Gastrocnemius medialis (tissue), 4 donors: ENCODE measurements at regions not wholly inside any gene's neighbourhood (a gene's known extent, or its start where the extent isn't known, plus 50 kb on each side); places are given as distances from the start of the nearest gene placed in this dataset.

Source experiments
- ATAC-seq, 2 donors: fragments of 150-250 bp; one replicate each; pipeline ENCODE4 v1.9.1; 2016
- DNase-seq, 2 donors: peaks; one replicate each; pipeline ENCODE4 v3.0.0-alpha.2; 2019
- H3K27ac ChIP-seq, 4 donors: fragments of 200-600 bp; sonication (generic); 1 replicate in 1 of 4; 2 replicates in 3 of 4; pipeline ENCODE4 v1.5.1; 2016 to 2018; ENCODE audit warnings: mild to moderate bottlenecking in 2 of 4, moderate library complexity in 1 of 4
- H3K27me3 ChIP-seq, 3 donors: fragments of 200-600 bp; sonication (generic) in 2 of 3; 1 replicate in 1 of 3; 2 replicates in 2 of 3; pipeline versions ENCODE4 v1.5.1 to v1.6.0; 2016 to 2019; ENCODE audit warnings: mild to moderate bottlenecking in 1 of 3, moderate library complexity in 1 of 3
- H3K36me3 ChIP-seq, 2 donors: fragments of 200-600 bp; sonication (generic) in 1 of 2; one replicate each; pipeline ENCODE4 v1.5.1; 2017 to 2018
- H3K4me1 ChIP-seq, 2 donors: fragments of 200-600 bp; sonication (generic) in 1 of 2; one replicate each; pipeline ENCODE4 v1.5.1; 2016 to 2017; ENCODE audit warnings: mild to moderate bottlenecking in 2 of 2
- H3K4me3 ChIP-seq, 4 donors: fragments of 200-600 bp; sonication (generic) in 3 of 4; 1 replicate in 1 of 4; 2 replicates in 3 of 4; pipeline ENCODE4 v1.5.1; 2016 to 2019; ENCODE audit warnings: mild to moderate bottlenecking in 2 of 4
- H3K9me3 ChIP-seq, 3 donors: fragments of 200-600 bp; sonication (generic) in 2 of 3; 1 replicate in 1 of 3; 2 replicates in 2 of 3; pipeline ENCODE4 v1.5.1; 2016 to 2019
- POLR2A ChIP-seq, 2 donors: fragments of 450-650 bp; IDR thresholded peaks; one replicate each; pipeline ENCODE4 v1.6.1; 2017; ENCODE audit warnings: antibody characterized with exemption in 2 of 2, mild to moderate bottlenecking in 2 of 2, moderate library complexity in 2 of 2
- in situ Hi-C, 4 donors: fragments of 200-750 bp; cut with MboI; loops; one replicate each; pipeline versions ENCODE4 v1.15.0 to v1.8.0; 2017; ENCODE audit warnings: low sequenced_read_pairs in 4 of 4
- intact Hi-C: fragments of 100-400 bp; cut with DNase I; formaldehyde crosslinking; loops from one replicate; pipeline ENCODE4 v1.15.1; 2023; ENCODE audit warnings: low total_unique reads
- TF ChIP-seq, protein P1 (sequence below), 5 experiments: fragments of 450-650 bp in 3 of 5; fragments of 200-600 bp in 2 of 5; sonication (generic) in 2 of 5; IDR thresholded peaks in 4 of 5; conservative IDR thresholded peaks in 1 of 5; 1 replicate in 4 of 5; 2 replicates in 1 of 5; pipeline ENCODE4 v1.5.1; 2016 to 2019; ENCODE audit warnings: antibody characterized with exemption in 5 of 5, mild to moderate bottlenecking in 3 of 5, moderate library complexity in 3 of 5

DNA sequence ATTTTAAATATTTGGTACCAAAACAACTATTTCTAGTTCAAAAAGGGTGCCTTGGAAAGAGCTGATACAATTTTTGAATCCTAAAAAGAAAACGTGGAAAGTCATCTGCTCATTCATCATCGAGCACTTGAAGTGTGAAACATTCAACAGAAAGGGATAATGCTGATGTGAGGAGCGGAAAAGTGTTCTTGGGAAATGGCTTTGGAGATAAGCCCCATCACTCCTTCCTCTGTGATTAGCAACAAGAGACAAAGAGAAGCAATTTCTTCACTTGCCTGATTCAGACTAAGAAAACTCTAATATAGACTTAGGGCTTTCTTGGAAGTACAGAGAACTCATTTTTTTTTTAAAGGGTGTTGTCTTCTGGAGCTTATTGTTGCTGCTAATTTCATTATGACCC, 74.9 kb downstream of the C9orf152 start:
- H3K27ac ChIP-seq = peak overlapping the region in 1 of 4 donors; percentile 4
- ATAC-seq = no peak
- intact Hi-C loops = no loop called here
- no peaks in the 10 kb centered on the region for H3K9me3 ChIP-seq
- H3K27me3 ChIP-seq = no peaks in the 10 kb centered on the region
- in situ Hi-C loops = no loop called here
- H3K4me1 ChIP-seq = peaks cover 12 to 30% of the 10 kb centered on the region in 2 donors
- peaks cover 0 to 7% of the 10 kb centered on the region in 2 donors for H3K36me3 ChIP-seq
- TF ChIP-seq, protein P1, sequence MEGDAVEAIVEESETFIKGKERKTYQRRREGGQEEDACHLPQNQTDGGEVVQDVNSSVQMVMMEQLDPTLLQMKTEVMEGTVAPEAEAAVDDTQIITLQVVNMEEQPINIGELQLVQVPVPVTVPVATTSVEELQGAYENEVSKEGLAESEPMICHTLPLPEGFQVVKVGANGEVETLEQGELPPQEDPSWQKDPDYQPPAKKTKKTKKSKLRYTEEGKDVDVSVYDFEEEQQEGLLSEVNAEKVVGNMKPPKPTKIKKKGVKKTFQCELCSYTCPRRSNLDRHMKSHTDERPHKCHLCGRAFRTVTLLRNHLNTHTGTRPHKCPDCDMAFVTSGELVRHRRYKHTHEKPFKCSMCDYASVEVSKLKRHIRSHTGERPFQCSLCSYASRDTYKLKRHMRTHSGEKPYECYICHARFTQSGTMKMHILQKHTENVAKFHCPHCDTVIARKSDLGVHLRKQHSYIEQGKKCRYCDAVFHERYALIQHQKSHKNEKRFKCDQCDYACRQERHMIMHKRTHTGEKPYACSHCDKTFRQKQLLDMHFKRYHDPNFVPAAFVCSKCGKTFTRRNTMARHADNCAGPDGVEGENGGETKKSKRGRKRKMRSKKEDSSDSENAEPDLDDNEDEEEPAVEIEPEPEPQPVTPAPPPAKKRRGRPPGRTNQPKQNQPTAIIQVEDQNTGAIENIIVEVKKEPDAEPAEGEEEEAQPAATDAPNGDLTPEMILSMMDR (IDR thresholded peaks at IDR 0.05 in 4 of 5, conservative IDR thresholded peaks at IDR 0.05 in 1 of 5) = no peak
- no peak for TF ChIP-seq POLR2A (IDR thresholded peaks at IDR 0.05)
- H3K4me3 ChIP-seq = no peak overlapping the region
- DNase-seq = no peak

DNA sequence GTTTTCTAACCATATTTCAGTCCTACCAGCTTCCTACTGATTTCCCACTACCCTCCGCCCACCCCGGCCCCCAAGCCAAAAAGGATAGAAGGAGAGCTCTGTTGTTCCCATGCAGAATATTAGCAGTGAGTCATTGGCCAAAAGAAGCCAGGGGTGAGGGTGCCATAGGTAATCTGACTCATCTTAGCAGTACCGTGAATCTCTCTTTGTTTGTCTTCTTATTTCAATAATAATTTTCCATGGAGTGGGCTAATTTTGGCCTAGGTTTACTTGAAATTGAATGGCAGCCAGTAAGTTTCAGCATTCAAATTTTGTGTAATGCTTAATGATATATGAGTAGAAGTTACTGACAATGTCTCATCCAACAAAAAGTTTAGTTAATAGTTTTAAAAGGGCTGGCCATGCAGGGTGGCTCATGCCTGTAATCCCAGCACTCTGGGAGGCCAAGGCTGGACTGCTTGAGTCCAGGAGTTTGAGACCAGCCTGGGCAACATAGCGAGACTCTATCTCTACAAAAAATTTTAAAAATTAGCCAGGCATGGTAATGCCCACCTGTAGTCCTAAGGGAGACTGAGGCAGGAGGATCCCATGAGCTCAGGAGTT, 74.2 kb downstream of the C9orf152 start:
- intact Hi-C loops = no loop called here
- no peaks in the 10 kb centered on the region for H3K9me3 ChIP-seq
- ATAC-seq (no peak), DNase-seq (no peak)
- TF ChIP-seq, protein P1 (IDR thresholded peaks at IDR 0.05 in 4 of 5, conservative IDR thresholded peaks at IDR 0.05 in 1 of 5) = no peak
- TF ChIP-seq POLR2A (IDR thresholded peaks at IDR 0.05) = no peak
- peaks cover 6 to 23% of the 10 kb centered on the region in 2 donors for H3K4me1 ChIP-seq
- peak overlapping the region in 1 of 4 donors; percentile 4 for H3K27ac ChIP-seq
- in situ Hi-C loops = no loop called here
- H3K36me3 ChIP-seq = peaks cover 0 to 7% of the 10 kb centered on the region in 2 donors
- H3K4me3 ChIP-seq = no peak overlapping the region
- no peaks in the 10 kb centered on the region for H3K27me3 ChIP-seq

DNA sequence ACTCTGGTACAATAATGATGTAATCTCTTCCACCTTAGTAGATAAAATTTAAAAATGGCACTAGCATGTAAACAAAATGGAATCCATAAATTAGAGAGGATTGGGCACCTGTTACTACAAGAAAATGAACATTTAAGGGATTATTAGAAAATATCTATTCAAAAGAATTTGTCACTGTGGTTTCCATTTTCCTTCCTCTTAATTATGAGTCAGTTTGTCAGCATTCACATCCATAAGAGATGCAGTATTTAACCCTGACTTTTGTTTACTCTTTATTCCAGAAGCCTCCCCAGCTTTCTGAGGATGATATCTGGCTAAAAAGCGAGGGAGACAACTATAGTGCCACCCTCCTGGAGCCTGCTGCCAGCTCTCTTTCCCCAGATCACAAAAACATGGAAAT, 72.1 kb downstream of the C9orf152 start:
- intact Hi-C loops (no loop called here), in situ Hi-C loops (no loop called here)
- Histone ChIP-seq H3K4me3 (no peak overlapping the region), H3K27me3 (no peaks in the 10 kb centered on the region), H3K27ac (no peak overlapping the region), H3K4me1 (peaks cover 0 to 9% of the 10 kb centered on the region in 2 donors), H3K36me3 (peaks cover 0 to 7% of the 10 kb centered on the region in 2 donors), H3K9me3 (no peaks in the 10 kb centered on the region)
- ATAC-seq (no peak), DNase-seq (no peak)
- TF ChIP-seq, protein P1 (IDR thresholded peaks at IDR 0.05 in 4 of 5, conservative IDR thresholded peaks at IDR 0.05 in 1 of 5) = no peak
- no peak for TF ChIP-seq POLR2A (IDR thresholded peaks at IDR 0.05)

- Histone ChIP-seq H3K36me3 (peaks cover 0 to 7% of the 10 kb centered on the region in 2 donors), H3K27ac (no peak overlapping the region), H3K27me3 (no peaks in the 10 kb centered on the region), H3K4me1 (peaks cover 0 to 11% of the 10 kb centered on the region in 2 donors), H3K9me3 (no peaks in the 10 kb centered on the region), H3K4me3 (no peak overlapping the region)
- ATAC-seq (no peak), DNase-seq (no peak)
- in situ Hi-C loops = no loop called here
- TF ChIP-seq POLR2A (IDR thresholded peaks at IDR 0.05) = no peak
- TF ChIP-seq, protein P1 (IDR thresholded peaks at IDR 0.05 in 4 of 5, conservative IDR thresholded peaks at IDR 0.05 in 1 of 5) = no peak
- intact Hi-C loops = no loop called here
Observed at GRCh38 chr9:110136802-110137201, 71.2 kb downstream of the C9orf152 start.

DNA sequence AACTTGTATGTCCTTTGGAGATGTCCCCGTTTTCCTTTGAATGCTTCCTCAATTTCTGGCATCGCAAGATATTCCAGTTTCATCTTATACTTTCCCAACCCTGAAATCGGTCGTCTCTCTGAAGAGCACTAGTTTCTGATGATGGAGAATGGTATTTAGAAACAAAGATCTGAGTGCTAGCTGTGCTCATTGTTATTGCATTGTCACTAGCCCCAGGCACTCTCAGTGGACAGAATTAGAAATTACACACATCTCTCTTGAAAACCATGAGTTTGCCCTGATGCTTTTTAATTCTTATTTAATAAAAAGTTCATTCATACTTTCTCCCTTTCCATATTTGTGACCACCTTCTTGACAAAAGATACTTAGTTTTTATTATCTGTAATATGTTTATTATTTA, 67.7 kb downstream of the C9orf152 start:
- Histone ChIP-seq H3K9me3 (no peaks in the 10 kb centered on the region), H3K27me3 (no peaks in the 10 kb centered on the region), H3K4me3 (no peak overlapping the region), H3K36me3 (peaks cover 0 to 7% of the 10 kb centered on the region in 2 donors), H3K4me1 (peaks cover 11 to 23% of the 10 kb centered on the region in 2 donors), H3K27ac (no peak overlapping the region)
- in situ Hi-C loops (loop anchor here in 1 of 4 donors (10.0 kb wide), 1 partner anchor 235 kb away; no protein-coding TSS in a partner anchor), intact Hi-C loops (no loop called here)
- no peak for ATAC-seq
- TF ChIP-seq, protein P1 (IDR thresholded peaks at IDR 0.05 in 4 of 5, conservative IDR thresholded peaks at IDR 0.05 in 1 of 5) = no peak
- no peak for TF ChIP-seq POLR2A (IDR thresholded peaks at IDR 0.05)
- DNase-seq = no peak
